HG03442 (cell line): ENCODE measurements at regions not wholly inside any gene's neighbourhood (a gene's known extent, or its start where the extent isn't known, plus 50 kb on each side); places are given as distances from the start of the nearest gene placed in this dataset.
"Not testable (repeated sequence)": the region's sequence is repeated elsewhere in the genome, so short reads cannot be mapped to it uniquely, and the experiment has no call there.

ENCODE experiments used
- ATAC-seq: cut with Tn5 transposase; IDR thresholded peaks from one replicate; pipeline ENCODE4 v1.9.1; 2021; ENCODE audit warnings: mild to moderate bottlenecking, moderate library complexity; ENCODE audit not compliant: unreplicated experiment

DNA sequence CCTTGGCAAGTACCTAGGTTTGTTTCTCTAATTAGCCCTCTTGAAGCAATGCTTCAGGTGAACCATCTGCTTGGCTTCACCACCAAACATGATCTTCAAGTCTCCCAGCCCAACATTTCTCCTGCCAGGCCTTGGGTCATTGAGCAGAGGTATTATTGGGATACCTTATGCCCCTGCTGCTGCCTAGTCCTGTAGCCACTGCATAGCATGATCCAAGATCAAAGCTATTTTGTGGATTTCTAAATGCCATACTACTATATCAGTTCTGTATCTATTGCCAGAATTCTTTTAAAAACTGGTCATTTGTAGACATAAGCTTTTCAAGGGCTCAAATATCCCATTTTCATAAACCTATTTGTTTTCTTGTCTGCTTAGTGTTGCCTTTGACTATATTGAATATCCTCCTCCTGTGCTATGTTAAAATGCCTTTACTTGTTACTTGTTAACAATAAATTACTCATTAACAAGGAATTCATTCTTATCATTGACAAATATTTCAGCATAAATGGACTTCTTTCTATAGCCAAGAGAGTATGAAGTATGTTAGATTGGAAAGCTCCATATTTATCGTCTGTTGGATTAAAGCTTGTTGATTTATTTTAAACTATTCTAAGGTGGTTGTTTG, 204.5 kb upstream of the RBBP8 start:
- no peak for ATAC-seq

DNA sequence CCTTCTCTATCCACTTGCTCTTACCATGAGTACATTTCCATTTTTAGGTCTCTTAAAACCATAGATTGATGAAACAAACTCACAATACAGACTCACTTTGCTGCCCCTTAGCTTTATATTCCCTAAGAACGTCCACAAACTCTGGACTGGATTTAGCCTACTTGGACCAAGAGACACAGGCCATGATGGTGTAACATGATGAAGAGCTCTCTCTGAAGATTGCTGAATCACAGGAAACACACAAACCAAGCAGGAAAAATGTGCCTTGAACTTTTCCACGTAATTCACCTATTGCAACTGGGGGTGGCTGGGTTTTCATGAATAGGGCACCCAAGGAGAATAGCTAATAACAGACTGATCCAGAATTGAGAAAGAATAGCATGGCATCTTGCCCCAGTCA, 201.7 kb upstream of the RBBP8 start:
- ATAC-seq = no peak

DNA sequence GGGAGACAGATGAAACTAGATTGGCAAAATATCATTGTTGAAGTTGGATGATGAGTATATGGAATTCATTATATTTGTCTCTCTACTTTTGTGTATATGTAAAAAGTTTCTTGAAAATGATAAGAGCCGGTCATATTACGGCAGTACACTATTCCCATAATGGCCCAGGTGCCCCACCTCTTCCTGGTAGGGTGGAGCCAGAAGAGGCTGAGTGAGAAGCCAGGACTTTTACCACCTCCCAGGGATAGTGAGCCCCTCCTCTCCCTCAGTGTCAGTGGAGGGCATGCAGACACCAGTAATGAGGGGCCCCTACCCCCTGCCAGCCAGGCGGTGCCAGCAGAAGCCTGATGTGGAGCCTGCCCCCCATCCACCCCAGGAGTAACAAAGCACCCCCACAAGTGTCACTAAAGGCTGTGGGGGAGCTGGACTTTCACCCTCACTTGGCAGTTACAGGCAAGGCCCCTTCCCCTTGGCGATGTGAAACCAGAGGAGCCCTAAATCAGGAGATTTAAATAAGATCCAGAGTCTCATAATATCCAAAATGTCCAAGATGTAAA, 198.9 kb upstream of the RBBP8 start:
- ATAC-seq = no peak

DNA sequence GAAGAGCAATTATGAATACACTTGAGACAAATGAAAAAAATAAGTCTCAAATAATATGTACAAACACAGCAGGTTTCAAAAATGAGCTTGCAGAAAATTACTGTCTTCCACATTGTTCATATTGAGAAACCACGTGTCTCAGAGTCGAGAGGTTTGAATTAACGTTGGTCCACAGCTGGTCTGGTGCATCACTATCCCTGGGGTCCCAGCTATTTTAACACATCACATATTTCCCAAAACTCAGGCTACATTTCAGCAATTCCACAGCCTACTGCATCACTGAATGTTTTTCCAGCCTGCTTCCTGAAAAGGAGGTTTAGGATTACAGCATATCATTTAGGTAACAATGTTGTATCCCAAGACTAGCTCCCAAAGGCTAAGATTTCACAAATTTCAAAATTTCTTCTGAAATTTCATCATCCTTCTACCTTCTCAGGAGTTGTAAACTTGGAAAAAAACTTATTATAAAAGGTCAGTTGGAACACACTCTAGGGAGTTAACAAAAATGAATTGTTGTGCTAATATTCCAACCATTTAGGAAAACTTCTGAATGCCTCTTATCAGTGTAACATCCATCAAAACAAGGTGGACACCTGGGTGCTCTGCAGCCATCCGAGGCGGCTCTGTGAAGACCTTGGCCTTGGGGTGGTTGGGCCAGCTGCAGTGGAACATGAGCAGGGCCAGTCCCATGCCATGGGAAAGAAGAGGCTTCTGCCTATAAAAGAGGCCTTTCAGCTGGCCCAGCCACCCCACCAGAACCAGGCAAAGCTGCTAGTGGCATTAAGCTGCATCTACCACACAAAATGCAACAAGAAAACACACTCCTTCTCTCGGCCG, 198.1 kb upstream of the RBBP8 start:
- no peak for ATAC-seq

DNA sequence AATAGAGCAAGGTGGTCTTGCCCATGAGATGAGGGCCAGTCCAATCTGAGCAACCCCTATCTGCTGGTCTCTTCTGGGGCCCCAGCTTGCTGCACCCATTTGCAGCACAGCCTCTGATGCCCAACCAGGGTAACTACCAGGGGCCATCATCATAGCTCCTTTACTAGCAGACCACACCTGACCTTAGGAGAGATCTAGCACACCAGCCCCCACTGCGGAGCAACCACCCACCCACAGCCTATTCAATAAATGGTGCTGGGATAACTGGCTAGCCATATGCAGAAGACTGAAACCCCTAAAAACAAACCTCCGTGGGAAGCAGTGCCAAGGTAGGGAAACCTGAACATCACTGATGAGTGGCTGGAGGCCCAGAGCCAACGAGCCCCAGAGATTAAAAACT, 196.1 kb upstream of the RBBP8 start:
- ATAC-seq = no peak

DNA sequence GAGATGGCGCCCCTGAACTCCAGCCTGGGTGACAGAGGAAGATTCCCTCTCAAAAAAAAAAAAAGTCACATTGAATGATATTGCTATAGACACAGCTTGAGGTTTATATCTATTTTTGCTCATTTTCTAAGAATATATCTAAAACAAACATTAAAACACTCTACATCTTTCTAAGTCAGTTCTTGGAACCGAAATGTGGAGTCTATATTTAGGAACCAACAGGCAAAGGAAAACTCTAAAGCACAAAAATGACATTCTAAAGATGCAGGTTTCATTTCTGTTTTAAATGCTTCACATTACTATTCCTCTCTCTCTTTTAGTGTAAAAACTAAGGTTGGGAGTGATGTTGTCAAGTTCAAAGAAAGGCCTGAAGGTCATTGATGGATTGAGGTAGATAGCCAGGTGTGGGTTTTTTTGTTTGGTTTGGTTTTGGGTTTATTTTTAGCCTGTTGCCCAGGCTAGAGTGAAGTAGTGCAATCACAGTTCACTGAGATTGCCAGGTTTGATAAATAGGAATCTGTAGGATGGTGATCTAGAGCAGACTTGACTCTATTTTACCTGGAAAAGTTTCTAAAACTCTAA, 194.0 kb upstream of the RBBP8 start:
- ATAC-seq = no peak

DNA sequence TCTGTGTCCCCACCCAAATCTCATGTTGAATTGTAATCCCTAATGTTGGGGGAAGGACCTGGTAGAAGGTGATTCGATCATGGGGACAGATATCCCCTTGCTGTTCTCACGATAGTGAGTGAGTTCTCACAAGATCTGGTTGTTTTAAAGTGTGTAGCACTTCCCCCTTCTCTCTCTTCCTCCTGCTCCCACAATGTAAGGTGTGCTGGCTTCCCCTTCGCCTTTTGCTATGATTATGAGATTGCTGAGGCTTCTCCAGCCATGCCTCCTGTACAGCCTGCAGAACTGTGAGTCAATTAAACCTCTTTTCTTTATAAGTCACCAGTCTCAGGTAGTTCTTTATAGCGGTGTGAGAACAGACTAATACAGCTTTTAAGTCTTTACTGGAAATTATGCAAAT, 193.3 kb upstream of the RBBP8 start:
- ATAC-seq = no peak

DNA sequence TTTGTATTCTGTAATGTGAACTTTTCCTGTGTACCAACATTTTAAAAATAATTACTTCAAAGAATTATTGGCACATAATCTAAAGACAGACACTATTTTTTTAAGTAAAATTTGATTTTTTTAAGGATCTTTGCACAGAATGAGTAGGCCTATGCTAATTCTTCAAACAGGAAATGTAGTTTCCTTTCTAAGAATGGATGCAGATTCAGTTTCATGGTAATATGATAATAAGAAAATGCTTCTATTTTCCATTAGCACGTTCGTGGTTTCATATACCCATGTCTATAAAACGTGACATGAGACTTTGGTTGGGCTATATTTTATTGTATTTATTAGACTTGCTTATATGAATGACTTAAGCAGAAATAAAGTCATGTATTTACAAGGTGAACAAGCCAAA, 191.8 kb upstream of the RBBP8 start:
- ATAC-seq = no peak

DNA sequence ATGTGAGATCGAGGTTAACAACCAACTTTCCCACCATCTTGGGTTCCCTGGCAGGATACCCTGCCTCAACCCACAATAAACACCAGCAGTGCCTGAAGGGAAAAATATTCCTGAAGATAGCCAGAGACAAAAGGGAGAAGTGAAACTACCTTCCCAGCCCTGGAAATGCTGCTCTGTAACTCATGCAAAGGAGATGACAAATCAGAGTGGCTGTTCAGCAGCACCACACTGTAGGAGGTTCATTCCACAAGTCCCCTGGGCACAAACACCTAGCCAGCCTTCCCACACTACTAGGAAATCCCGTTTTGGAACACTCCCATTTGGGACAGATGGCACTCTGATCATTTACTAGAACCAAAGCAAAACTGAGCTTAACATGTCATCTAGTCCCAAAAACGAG, 190.7 kb upstream of the RBBP8 start:
- no peak for ATAC-seq

DNA sequence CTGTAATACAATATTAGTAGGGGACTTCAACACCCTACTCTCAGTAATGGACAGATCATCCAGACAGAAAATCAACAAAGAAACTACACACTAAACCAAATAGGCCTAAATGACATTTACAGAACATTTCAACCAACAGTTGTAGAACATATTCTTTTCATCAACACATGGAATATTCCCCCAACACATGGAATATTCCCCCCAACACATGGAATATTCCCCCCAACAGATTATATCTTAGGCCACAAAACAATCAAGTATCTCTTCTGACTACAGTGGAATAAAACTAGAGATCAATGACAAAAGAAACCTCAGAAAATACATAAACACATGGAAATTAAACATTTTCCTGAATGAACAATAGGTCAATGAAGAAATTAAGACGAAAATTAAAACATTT, 187.2 kb upstream of the RBBP8 start:
- ATAC-seq = no peak

DNA sequence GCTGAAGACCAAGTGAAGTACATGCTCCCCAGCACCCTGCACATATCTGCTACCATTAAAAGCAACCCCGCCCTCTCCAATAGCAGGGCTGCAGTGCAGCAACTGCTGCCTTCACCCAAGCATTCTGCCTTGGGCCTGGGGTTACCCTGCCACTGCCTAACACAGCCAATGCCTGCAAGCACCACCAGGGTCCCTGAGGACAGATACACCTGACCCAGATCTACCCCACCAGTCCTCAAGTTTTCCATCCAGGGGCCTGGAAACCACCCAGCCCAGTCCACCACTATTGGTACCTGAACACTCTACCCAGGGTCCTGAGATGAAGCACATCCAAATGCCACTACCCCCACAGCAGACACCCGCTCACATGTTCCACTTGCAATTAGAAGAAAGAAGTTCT, 181.1 kb upstream of the RBBP8 start:
- ATAC-seq = no peak

DNA sequence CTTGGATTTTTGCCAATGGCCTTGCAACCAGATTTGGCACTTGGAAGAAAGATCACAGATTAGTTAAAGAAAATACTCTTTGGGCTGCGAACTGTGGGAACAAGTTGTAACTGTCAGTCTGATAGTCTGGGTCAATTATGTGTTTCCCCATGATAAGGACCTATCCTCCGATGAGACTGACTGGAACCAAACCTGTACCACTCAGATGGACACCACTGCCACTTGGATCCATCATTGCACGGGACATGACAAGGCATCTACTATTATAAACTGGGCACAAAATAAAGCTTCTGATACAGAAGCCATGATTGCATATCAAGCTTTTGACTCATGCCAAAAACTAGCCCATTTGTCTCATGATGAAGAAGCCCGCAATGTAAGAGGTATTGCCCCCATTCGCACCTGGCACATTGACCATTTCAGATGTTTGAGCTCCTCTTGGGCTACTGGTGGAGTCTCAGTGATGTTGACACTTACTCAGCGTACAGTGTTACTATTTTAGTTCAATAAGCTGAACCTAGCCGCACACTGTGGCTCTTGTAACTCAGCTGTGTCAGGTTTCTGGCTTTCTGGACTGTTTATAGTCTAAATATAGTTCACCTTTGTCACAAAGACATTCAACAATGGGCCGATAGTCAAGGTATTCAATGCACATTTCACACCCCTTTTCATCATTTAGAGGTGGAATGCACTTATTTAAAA, 179.8 kb upstream of the RBBP8 start:
- no peak for ATAC-seq

DNA sequence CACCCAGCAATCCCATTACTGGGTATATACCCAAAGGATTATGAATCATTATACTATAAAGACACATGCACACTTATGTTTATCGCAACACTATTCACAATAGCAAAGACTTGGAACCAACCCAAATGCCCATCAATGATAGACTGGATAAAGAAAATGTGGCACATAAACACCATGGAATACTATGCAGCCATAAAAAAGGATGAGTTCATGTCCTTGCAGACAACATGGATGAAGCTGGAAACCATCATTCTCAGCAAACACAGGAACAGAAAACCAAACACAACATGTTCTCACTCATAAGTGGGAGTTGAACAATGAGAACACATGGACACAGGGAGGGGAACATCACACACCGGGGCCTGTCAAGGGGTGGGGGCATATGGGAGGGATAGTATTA, 169.1 kb upstream of the RBBP8 start:
- ATAC-seq = not testable (repeated sequence)

DNA sequence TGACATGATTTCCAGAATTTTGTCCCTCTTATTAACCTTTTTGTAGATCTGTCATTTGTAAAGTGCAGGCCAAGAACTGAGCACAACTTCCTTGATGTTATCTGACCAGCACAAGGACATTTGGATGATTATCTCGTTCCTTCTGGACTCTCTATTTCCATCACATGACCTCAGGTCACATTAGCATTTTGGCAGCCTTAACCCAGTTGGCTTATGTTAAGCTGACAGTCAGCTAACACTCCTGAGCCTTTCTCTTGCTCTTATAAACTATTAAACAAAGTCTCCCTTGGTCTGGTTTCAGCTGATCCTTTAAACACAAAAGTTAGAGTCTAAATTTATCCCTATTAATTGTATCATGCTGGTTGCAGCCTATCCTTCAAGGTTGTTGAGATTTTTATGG, 167.2 kb upstream of the RBBP8 start:
- no peak for ATAC-seq

DNA sequence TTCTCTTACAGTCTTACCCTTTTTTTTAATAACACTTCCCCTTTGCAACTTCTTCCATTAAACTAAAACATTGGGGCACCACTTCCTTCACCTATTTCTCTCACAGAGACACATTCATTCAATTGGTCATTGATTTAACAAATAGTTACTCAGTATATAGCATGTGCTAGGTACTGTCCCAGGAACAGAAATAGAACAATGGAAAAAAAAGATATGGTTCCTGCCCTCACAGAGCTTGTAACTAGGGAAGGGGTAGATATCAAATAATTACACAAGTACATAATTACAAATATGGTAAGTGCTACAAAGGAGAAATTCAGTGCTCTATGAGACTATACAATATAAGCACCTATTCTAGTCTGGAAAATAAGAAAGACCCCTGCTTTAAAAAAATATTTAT, 165.5 kb upstream of the RBBP8 start:
- ATAC-seq = no peak

DNA sequence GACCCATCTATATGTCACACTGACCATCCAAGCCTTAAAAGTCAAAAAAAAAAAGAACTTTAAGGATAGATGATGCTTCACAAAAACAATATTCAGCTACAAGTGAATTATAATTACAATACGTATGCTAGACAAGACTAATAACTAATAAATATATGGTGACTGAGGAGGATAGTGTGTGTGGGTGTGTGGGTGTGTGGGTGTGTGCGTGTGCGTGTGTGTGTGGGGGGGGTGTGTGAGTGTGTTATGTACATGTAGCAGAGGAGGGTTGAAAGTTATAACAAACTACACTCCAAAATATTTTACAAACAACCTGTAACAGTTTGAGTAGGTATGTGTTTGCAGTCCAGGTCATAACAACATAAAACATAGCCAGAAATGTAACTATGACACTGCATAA, 159.2 kb upstream of the RBBP8 start:
- no peak for ATAC-seq

DNA sequence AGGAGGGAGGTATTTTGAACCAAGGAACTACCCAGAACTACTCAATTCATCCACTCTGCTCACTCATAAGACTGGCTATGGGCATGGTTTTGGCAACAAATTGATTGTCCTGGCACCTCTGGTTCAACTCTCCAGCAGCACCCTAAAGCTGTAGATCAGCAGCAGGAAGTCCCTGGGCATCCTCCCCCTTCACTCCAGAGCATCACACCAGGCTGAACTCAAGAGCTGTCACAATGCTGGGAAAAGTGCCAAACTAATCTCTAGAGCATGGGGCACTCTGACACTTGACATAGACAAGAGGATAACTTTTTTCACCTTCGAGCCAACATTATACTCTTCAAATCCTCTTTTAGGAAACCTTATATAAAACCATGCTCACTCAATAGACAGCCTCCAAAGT, 154.1 kb upstream of the RBBP8 start:
- ATAC-seq = no peak

DNA sequence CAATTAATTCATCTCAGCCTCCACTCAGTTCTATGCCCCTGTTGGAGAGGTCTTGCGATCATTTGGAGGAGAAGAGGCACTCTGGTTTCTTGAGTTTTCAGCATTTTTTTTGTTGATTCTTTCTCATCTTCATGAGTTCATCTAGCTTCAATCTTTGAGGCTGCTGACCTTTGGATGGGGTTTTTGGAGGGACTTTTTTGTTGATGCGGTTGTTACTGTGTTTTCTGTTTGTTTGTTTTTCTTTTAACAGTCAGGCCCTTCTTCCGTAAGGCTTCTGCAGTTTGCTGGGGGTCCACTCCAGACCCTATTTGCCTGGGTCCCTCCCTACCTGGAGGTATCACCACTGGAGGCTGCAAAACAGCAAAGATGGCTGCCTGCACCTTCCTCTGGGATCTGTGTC, 149.9 kb upstream of the RBBP8 start:
- no peak for ATAC-seq

DNA sequence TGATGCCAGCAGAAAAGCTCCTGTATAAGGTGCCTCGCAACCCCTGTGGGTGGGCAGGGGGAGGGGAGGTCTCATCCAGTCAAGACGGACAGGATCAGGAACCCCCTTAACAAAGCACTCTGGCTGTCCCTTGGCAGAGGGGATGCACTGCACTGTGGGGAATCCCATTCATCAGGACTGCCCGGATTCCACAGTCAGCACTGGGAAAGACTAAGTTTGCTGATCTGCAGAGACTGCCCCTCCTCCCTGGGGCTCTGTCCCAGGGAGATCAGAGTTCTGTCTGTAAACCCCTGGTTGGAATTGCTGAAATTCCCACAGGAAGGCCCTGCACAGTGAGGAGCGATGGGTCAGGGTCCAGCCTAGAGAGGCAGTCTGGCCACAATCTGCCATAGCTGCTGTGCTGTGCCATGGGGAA, 149.5 kb upstream of the RBBP8 start:
- ATAC-seq = no peak

DNA sequence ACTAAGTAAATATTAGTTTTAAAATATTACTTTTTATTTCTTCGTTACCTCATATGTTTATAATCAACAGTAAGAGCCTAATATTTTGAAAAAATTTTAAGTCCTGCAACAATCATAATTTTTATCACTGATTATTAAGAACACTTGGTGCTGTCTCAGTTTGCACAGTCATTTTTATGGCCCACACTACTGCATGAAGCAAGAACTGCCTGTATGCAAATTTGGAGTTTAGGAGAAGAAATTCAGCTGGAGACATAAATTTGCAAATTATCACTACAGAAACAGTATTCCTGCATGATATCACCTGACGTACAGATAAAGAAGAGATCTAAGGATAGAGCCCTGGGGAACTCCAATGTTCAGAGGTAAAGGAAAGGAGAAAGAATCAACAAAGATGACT, 144.1 kb upstream of the RBBP8 start:
- ATAC-seq = no peak

DNA sequence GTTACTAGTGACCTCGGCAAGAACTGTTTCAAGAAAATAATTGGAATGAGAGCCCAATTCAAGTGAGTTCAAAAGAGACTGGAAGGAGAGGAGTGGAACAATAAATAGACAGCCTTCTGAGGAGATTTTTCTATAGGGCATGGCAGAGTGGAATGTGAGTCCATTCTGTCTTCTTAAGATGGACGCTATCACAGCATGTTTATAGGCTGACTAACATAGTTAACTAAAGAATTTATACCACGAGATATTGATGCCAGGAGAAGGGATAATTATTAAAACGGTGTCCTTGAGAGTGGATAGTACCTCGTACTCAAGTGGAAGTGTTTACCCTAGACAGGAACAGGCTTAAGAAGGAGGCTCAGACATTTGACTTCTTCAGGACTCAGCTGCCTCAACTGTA, 143.5 kb upstream of the RBBP8 start:
- no peak for ATAC-seq
